Activated CD8-positive, alpha-beta memory T cell treated with anti-CD3 and anti-CD28 coated beads for 48 hours (primary cell): ENCODE measurements at regions not wholly inside any gene's neighbourhood (a gene's known extent, or its start where the extent isn't known, plus 50 kb on each side); places are given as distances from the start of the nearest gene placed in this dataset.
"Not testable (repeated sequence)": the region's sequence is repeated elsewhere in the genome, so short reads cannot be mapped to it uniquely, and the experiment has no call there.

Experiments
- DNase-seq, 3 experiments: peaks; one replicate each; pipeline ENCODE4 v3.0.0-alpha.2; 2020; ENCODE audit warnings: low read depth in 2 of 3, low spot score in 2 of 3

GRCh38 chr5:117041926-117042595 lies 467.4 kb upstream of the SEMA6A start:
- no peak for DNase-seq

- no peak for DNase-seq
These were observed 464.4 kb upstream of the SEMA6A start for GRCh38 chr5:117039035-117039434.

GRCh38 chr5:117027384-117027783 lies 452.8 kb upstream of the SEMA6A start:
- no peak for DNase-seq

GRCh38 chr5:117020999-117021398 lies 446.4 kb upstream of the SEMA6A start:
- no peak for DNase-seq

- no peak for DNase-seq
These were observed 438.8 kb upstream of the SEMA6A start for GRCh38 chr5:117013280-117013877.

- no peak for DNase-seq
These were observed 436.0 kb upstream of the SEMA6A start for GRCh38 chr5:117010574-117010973.

GRCh38 chr5:116998024-116998423 lies 423.4 kb upstream of the SEMA6A start:
- no peak for DNase-seq

GRCh38 chr5:116992681-116993080 lies 418.1 kb upstream of the SEMA6A start:
- DNase-seq, result no peak

GRCh38 chr5:116989995-116990394 lies 415.4 kb upstream of the SEMA6A start:
- DNase-seq, result no peak

GRCh38 chr5:116982035-116982434 lies 407.4 kb upstream of the SEMA6A start:
- no peak for DNase-seq

- DNase-seq, result no peak
These were observed 406.0 kb upstream of the SEMA6A start for GRCh38 chr5:116980581-116980980.

- DNase-seq, result no peak
These were observed 402.1 kb upstream of the SEMA6A start for GRCh38 chr5:116976767-116977166.

- no peak for DNase-seq
These were observed 396.5 kb upstream of the SEMA6A start for GRCh38 chr5:116971131-116971530.

GRCh38 chr5:116970318-116970717 lies 395.7 kb upstream of the SEMA6A start:
- DNase-seq, result no peak

- DNase-seq, result no peak
These were observed 389.8 kb upstream of the SEMA6A start for GRCh38 chr5:116964438-116964837.

GRCh38 chr5:116961021-116961420 lies 386.4 kb upstream of the SEMA6A start:
- DNase-seq, result no peak

GRCh38 chr5:116959843-116960242 lies 385.2 kb upstream of the SEMA6A start:
- no peak for DNase-seq

GRCh38 chr5:116953251-116953930 lies 378.8 kb upstream of the SEMA6A start:
- no peak for DNase-seq

- no peak for DNase-seq
These were observed 376.6 kb upstream of the SEMA6A start for GRCh38 chr5:116951219-116951618.

- DNase-seq, result peak; percentile 1 to 19 (median 19)
These were observed 373.3 kb upstream of the SEMA6A start for GRCh38 chr5:116947691-116948528.

GRCh38 chr5:116945613-116946382 lies 371.2 kb upstream of the SEMA6A start:
- not testable (repeated sequence) for DNase-seq
